NT2/D1 (cell line): ENCODE measurements at regions not wholly inside any gene's neighbourhood (a gene's known extent, or its start where the extent isn't known, plus 50 kb on each side); places are given as distances from the start of the nearest gene placed in this dataset.

ENCODE experiments used
- SUZ12 ChIP-seq: IDR thresholded peaks from 2 replicates; pipeline ENCODE4 v1.6.1; 2011; ENCODE audit not compliant: insufficient read length, insufficient read depth; ENCODE audit errors: extremely low read depth
- ZNF274 ChIP-seq: IDR thresholded peaks from 2 replicates; pipeline ENCODE4 v1.6.1; 2011; ENCODE audit warnings: mild to moderate bottlenecking, low read depth, low read length

GRCh38 chr10:123585477-123586445, 80.4 kb upstream of the GPR26 start:
- TF ChIP-seq SUZ12 (no peak), ZNF274 (no peak)
